K562 (cell line): ENCODE measurements at regions not wholly inside any gene's neighbourhood (a gene's known extent, or its start where the extent isn't known, plus 50 kb on each side); places are given as distances from the start of the nearest gene placed in this dataset.

Experiments
- ATAC-seq: fragments of 200-7000 bp; cut with Tn5 transposase; 3 replicates; pipeline ENCODE4 v1.9.1; 2020; ENCODE audit warnings: moderate library complexity
- BruUV-seq: library from RNA; stranded (reverse); fragments of 400-500 nt; replicated peaks from 2 replicates; lab custom pipeline; 2021; lab: Mats Ljungman, UMichigan
- CTCF ChIA-PET: fragments of 300-600 bp; formaldehyde crosslinking; extraction: SDS; loops from one replicate; lab custom pipeline; 2021; ENCODE audit warnings: low intra/inter-chr PET ratio; lab: Yijun Ruan, JAX
- POLR2A ChIA-PET: fragments of 300-600, 350-650 bp; sonication (Branson Sonifier 250); formaldehyde crosslinking; extraction: SDS; loops from one replicate; lab custom pipeline; 2021; ENCODE audit warnings: antibody characterized with exemption, inconsistent platforms; lab: Yijun Ruan, JAX
- DNase-seq, 4 experiments: peaks; one replicate each; pipeline versions ENCODE4 v3.0.0 to v3.0.0-alpha.2; 2011 to 2018; ENCODE audit warnings: low spot score in 3 of 4, mixed read lengths in 3 of 4; ENCODE audit errors: extremely low read depth in 1 of 4
- FAIRE-seq: peaks from 2 replicates; lab custom pipeline; 2011; peaks lifted over from hg19 to GRCh38; lab: Jason Lieb, UNC
- H2AFZ ChIP-seq: 2 replicates; pipeline ENCODE4 v1.6.0; 2011; ENCODE audit warnings: low read depth, low read length, control low read depth, inconsistent platforms
- H3K27ac ChIP-seq: fragments of 200-600 bp; 3 replicates; pipeline ENCODE4 v1.8.0; 2011; ENCODE audit warnings: low read depth, mild to moderate bottlenecking, control low read depth, inconsistent platforms, low read length, moderate library complexity, mixed read lengths; ENCODE audit errors: extremely low read depth
- H3K27me3 ChIP-seq, 2 experiments: fragments of 300-600 bp in 1 of 2; 2 replicates in 1 of 2; 3 replicates in 1 of 2; pipeline versions ENCODE4 v1.6.0 to v1.8.0; 2011; ENCODE audit warnings: inconsistent platforms in 2 of 2, low read length in 2 of 2, mild to moderate bottlenecking in 1 of 2, mixed read lengths in 1 of 2, moderate library complexity in 1 of 2; ENCODE audit not compliant: control insufficient read depth in 2 of 2, insufficient read depth in 2 of 2
- H3K36me3 ChIP-seq: fragments of 300-600 bp; 3 replicates; pipeline ENCODE4 v1.8.0; 2011; ENCODE audit warnings: mild to moderate bottlenecking, low read length, inconsistent platforms; ENCODE audit not compliant: control insufficient read depth, insufficient read depth
- H3K4me1 ChIP-seq, 2 experiments: fragments of 200-600 bp in 1 of 2; replicated peaks in 1 of 2; 2 replicates in 1 of 2; 3 replicates in 1 of 2; pipeline versions ENCODE4 v1.5.1 to v1.8.0; 2011; ENCODE audit warnings: inconsistent platforms in 2 of 2, low read length in 2 of 2, mild to moderate bottlenecking in 1 of 2, mixed read lengths in 1 of 2, moderate library complexity in 1 of 2; ENCODE audit not compliant: control insufficient read depth in 2 of 2, insufficient read depth in 2 of 2
- H3K4me2 ChIP-seq: 2 replicates; pipeline ENCODE4 v1.6.1; 2011; ENCODE audit warnings: low read length, control low read depth, inconsistent platforms, mixed read lengths; ENCODE audit not compliant: insufficient read depth
- H3K4me3 ChIP-seq: fragments of 200-600 bp; sonication (generic), shearing (Covaris generic); 2 replicates; pipeline ENCODE4 v1.5.1; 2016; ENCODE audit warnings: control low read depth, inconsistent platforms
- H3K79me2 ChIP-seq: fragments of 200-600 bp; 3 replicates; pipeline ENCODE4 v1.8.0; 2011; ENCODE audit warnings: low read length, inconsistent platforms; ENCODE audit not compliant: control insufficient read depth, insufficient read depth
- H3K9ac ChIP-seq, 2 experiments: 2 replicates each; pipeline versions ENCODE4 v1.6.0 to v1.6.1; 2011; ENCODE audit warnings: low read depth in 2 of 2, low read length in 2 of 2, control low read depth in 1 of 2, inconsistent platforms in 1 of 2, mild to moderate bottlenecking in 1 of 2, mixed read lengths in 1 of 2; ENCODE audit not compliant: insufficient read depth in 1 of 2
- H3K9me1 ChIP-seq: one replicate; pipeline ENCODE4 v1.6.0; 2011; ENCODE audit warnings: inconsistent platforms, mild to moderate bottlenecking, low read length, moderate library complexity; ENCODE audit not compliant: control insufficient read depth, insufficient read depth
- H3K9me3 ChIP-seq: replicated peaks from 2 replicates; pipeline ENCODE4 v1.5.1; 2011; ENCODE audit warnings: low read depth, low read length, inconsistent platforms; ENCODE audit not compliant: control insufficient read depth, insufficient read depth
- H4K20me1 ChIP-seq: replicated peaks from 2 replicates; pipeline ENCODE4 v1.6.1; 2011; ENCODE audit warnings: low read length, inconsistent platforms, mixed read lengths; ENCODE audit not compliant: control insufficient read depth, insufficient read depth
- DMBX1 ChIP-seq: fragments of 250-450 bp; sonication (Bioruptor Pico); IDR thresholded peaks from 2 replicates; pipeline ENCODE4 v1.8.0; 2022; ENCODE audit warnings: inconsistent platforms, mild to moderate bottlenecking, moderate library complexity, borderline replicate concordance
- KLF6 ChIP-seq: fragments of 250-450 bp; sonication (Bioruptor Pico); IDR thresholded peaks from 2 replicates; pipeline ENCODE4 v1.4.0; 2020; ENCODE audit warnings: mild to moderate bottlenecking, moderate library complexity, borderline replicate concordance
- NELFE ChIP-seq: IDR thresholded peaks from 2 replicates; pipeline ENCODE4 v1.6.1; 2011; ENCODE audit warnings: mild to moderate bottlenecking; ENCODE audit not compliant: insufficient read depth, insufficient read length
- PRMT5 ChIP-seq: sonication (generic); formaldehyde crosslinking; IDR thresholded peaks from 2 replicates; pipeline ENCODE4 v1.5.0; 2020; ENCODE audit warnings: missing genetic modification reagents
- RBM17 ChIP-seq: fragments of 200-400 bp; formaldehyde crosslinking; IDR thresholded peaks from 2 replicates; pipeline ENCODE4 v1.6.1; 2017; ENCODE audit warnings: low read depth, mild to moderate bottlenecking, low read length, borderline replicate concordance
- RUNX1 ChIP-seq: sonication (generic); IDR thresholded peaks from 2 replicates; pipeline ENCODE4 v1.6.1; 2016; ENCODE audit warnings: antibody characterized with exemption, low read depth
- VEZF1 ChIP-seq: fragments of 200-800 bp; sonication (Bioruptor generic); IDR thresholded peaks from 2 replicates; pipeline ENCODE4 v1.6.1; 2017; ENCODE audit warnings: missing genetic modification characterization, missing compliant biosample characterization
- ZNF23 ChIP-seq: fragments of 250-450 bp; sonication (Bioruptor Pico); IDR thresholded peaks from 2 replicates; pipeline ENCODE4 v1.4.0; 2020; ENCODE audit warnings: mild to moderate bottlenecking
- WGBS: fragments of 100-300 bp; shearing (Covaris generic); methylation state at CpG from one replicate; pipeline ENCODE4 v1.1.6; 2016; ENCODE audit warnings: low coverage, mixed read lengths; ENCODE audit not compliant: insufficient coverage; ENCODE audit errors: missing lambda C conversion rate; 5-methylcytosine and 5-hydroxymethylcytosine counted together
- in situ Hi-C: fragments of 300-500 bp; cut with MboI; formaldehyde crosslinking; loops from 4 replicates; pipeline ENCODE4 v1.15.0; 2018; ENCODE audit warnings: inconsistent platforms, mixed read lengths
- intact Hi-C: fragments of 100-400 bp; cut with micrococcal nuclease; formaldehyde crosslinking; loops from 2 replicates; pipeline ENCODE4 v1.14.2; 2022
- TF ChIP-seq, protein P1 (sequence below), 2 experiments: fragments of 150-350 bp in 1 of 2; IDR thresholded peaks; 2 replicates each; pipeline ENCODE4 v1.6.1; 2012 to 2016; ENCODE audit warnings: low read depth in 2 of 2, low read length in 2 of 2, mild to moderate bottlenecking in 1 of 2, moderate library complexity in 1 of 2

- H3K9me1 ChIP-seq = no peaks in the 10 kb centered on the region
- no peak overlapping the region for H2AFZ ChIP-seq
- POLR2A ChIA-PET = no interaction called here
- no peaks in the 10 kb centered on the region for H3K79me2 ChIP-seq
- H3K36me3 ChIP-seq = no peaks in the 10 kb centered on the region
- FAIRE-seq = no peak
- H4K20me1 ChIP-seq = no peaks in the 10 kb centered on the region
- no TSS peak for BruUV-seq
- intact Hi-C loops (no loop called here), in situ Hi-C loops (no loop called here)
- DNase-seq = no peak
- no peaks in the 10 kb centered on the region for H3K4me1 ChIP-seq
- CTCF ChIA-PET = no interaction called here
- WGBS = 7% methylated on average over 1 of the region's 1 CpG
- no peaks in the 10 kb centered on the region for H3K27me3 ChIP-seq
- no peak overlapping the region for H3K4me2 ChIP-seq
- no peak overlapping the region for H3K4me3 ChIP-seq
- no peaks in the 10 kb centered on the region for H3K9me3 ChIP-seq
- no peak for ATAC-seq
- H3K27ac ChIP-seq = no peak overlapping the region
- no peak overlapping the region for H3K9ac ChIP-seq
- TF ChIP-seq, protein P1, sequence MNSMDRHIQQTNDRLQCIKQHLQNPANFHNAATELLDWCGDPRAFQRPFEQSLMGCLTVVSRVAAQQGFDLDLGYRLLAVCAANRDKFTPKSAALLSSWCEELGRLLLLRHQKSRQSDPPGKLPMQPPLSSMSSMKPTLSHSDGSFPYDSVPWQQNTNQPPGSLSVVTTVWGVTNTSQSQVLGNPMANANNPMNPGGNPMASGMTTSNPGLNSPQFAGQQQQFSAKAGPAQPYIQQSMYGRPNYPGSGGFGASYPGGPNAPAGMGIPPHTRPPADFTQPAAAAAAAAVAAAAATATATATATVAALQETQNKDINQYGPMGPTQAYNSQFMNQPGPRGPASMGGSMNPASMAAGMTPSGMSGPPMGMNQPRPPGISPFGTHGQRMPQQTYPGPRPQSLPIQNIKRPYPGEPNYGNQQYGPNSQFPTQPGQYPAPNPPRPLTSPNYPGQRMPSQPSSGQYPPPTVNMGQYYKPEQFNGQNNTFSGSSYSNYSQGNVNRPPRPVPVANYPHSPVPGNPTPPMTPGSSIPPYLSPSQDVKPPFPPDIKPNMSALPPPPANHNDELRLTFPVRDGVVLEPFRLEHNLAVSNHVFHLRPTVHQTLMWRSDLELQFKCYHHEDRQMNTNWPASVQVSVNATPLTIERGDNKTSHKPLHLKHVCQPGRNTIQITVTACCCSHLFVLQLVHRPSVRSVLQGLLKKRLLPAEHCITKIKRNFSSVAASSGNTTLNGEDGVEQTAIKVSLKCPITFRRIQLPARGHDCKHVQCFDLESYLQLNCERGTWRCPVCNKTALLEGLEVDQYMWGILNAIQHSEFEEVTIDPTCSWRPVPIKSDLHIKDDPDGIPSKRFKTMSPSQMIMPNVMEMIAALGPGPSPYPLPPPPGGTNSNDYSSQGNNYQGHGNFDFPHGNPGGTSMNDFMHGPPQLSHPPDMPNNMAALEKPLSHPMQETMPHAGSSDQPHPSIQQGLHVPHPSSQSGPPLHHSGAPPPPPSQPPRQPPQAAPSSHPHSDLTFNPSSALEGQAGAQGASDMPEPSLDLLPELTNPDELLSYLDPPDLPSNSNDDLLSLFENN (IDR thresholded peaks at IDR 0.05; ENCODE audit: low read depth in 2 of 2, low read length in 2 of 2) = no peak
- TF ChIP-seq VEZF1 (CRISPR knock-in tag) (no peak), RBM17 (no peak), NELFE (no peak), ZNF23 (no peak), DMBX1 (CRISPR knock-in tag) (no peak), RUNX1 (no peak), KLF6 (no peak), PRMT5 (no peak)
Observed at GRCh38 chr7:114279901-114280300, 134.7 kb upstream of the FOXP2 start.
